GM12873 (cell line): ENCODE measurements at regions not wholly inside any gene's neighbourhood (a gene's known extent, or its start where the extent isn't known, plus 50 kb on each side); places are given as distances from the start of the nearest gene placed in this dataset.
A peak's percentile ranks its signal among the peaks of the same experiment; 100 is the strongest.

ENCODE experiments used
- TF ChIP-seq, protein P1 (sequence below): IDR thresholded peaks from 2 replicates; pipeline ENCODE4 v1.5.1; 2012; ENCODE audit warnings: low read depth, mild to moderate bottlenecking, moderate library complexity, low read length, control low read depth; ENCODE audit not compliant: insufficient read depth; ENCODE audit errors: missing control alignments

DNA sequence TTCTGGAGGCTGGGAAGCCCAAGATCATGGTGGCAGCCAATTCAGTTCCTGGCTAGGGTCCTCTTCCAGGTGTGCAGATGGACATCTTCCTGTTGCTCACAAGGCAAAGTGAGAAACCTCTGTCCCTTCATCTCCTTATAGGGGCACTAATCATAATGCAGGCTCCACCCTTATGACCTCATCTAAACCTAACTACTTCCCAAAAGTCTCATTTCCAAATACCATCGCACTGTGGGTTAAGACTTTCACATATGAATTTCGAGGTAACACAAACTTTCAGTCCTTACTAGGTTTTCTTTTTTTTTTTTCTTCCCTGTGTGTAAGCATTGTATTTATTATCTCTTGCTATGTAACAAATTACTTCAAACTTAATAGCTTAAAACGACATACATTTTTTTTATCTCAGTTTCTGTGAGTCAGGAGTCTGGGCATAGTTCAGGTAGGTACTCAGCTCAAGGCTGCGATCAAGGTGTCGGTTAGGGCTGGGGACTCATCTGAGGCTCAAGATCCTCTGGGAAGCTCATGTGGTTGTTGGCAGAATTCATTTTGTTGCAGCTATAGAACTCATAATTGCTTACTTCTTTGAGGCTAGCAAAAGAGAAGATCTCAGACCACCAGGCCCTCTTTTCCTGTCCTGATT, 204.7 kb upstream of the STK26 start:
- TF ChIP-seq, protein P1, sequence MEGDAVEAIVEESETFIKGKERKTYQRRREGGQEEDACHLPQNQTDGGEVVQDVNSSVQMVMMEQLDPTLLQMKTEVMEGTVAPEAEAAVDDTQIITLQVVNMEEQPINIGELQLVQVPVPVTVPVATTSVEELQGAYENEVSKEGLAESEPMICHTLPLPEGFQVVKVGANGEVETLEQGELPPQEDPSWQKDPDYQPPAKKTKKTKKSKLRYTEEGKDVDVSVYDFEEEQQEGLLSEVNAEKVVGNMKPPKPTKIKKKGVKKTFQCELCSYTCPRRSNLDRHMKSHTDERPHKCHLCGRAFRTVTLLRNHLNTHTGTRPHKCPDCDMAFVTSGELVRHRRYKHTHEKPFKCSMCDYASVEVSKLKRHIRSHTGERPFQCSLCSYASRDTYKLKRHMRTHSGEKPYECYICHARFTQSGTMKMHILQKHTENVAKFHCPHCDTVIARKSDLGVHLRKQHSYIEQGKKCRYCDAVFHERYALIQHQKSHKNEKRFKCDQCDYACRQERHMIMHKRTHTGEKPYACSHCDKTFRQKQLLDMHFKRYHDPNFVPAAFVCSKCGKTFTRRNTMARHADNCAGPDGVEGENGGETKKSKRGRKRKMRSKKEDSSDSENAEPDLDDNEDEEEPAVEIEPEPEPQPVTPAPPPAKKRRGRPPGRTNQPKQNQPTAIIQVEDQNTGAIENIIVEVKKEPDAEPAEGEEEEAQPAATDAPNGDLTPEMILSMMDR, result no peak

DNA sequence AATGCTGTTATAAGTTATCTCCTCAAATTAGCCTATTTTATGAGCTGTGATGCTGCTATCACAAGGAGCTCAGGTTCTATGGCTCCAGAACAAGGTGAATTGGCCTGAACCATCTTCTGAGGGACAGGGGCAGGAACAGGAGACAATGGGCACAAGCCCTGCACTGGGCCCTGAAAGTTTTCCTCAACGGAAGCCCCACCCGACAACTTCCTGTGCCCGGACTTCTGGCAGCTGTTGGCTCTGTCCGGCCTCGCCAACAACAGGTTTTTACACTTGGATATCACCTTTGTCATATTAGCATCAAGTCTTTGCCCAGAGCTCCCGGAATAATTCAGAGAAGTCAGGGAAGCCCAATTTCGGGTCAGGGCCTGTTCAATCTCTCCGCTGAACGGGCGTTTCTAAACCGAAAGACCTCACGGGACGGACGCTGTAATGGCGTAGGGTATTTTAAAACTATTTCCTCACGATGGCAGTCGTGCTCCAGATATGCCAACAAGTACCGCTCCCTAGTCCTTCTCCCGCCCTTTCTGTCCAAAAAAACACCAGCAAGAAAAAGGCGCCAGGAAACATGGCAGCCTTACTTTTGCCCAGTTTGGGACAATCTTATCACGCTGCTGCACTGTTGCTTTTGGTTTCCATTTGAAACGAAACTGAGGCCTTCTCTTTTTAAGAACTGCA, 201.0 kb upstream of the STK26 start:
- TF ChIP-seq, protein P1, result peak; percentile 32

DNA sequence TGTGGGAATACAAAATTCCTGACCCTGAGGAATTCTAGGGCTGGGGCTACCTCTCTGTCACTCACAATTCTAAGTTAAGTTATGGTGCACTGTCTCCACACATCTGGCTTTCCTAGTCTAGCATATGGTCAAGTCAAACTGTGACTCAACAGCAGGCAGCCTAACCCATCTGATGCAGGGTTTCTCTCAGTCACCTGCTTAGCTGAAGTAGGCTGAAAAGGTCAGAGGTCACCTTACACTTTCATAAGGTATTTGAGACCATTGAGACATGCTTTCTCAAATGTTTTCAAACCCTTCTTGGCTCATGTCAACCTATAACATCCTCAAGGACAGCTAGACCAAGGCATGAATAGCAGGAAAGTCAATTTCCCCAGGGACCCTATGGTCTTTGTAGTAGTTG, 196.5 kb upstream of the STK26 start:
- TF ChIP-seq, protein P1, result no peak

DNA sequence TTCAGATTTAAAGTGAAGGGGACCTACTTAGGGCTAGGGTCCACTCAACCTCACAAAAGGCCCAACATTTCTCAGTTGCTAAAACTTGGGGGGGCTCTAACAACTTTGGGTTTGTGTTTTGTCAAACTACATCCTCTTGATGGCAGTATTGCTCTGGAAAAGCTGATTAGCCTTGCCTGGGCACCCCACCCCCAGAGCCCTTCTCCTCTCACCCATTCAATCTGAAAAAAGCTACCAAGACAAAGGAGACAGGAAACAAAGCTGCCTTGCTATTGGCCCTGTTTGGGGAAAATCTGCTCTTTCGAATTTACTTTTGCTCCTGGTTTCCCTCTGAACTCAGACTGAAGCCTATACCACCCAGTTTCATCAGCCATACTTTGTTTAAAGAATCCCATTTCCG, 195.2 kb upstream of the STK26 start:
- TF ChIP-seq, protein P1, result peak; percentile 60

DNA sequence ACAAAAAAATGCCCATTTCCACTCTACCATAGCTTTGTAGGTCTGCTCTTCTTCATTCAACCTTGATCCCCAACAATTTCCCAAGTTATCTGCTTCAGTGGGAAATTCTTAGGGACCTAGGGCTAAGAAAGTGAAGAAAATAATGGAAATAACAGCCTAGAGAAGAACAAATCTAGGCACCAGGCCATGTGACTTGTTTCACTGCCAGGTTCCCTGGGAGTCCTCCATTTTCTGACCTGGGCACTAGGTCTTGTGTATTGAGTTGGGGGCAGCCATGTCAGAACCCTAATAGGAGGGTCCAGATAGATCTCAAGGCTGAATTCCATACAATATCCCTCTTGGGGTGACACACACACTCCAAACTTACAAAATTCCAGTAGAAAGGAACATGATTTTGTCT, 194.6 kb upstream of the STK26 start:
- TF ChIP-seq, protein P1, result no peak

DNA sequence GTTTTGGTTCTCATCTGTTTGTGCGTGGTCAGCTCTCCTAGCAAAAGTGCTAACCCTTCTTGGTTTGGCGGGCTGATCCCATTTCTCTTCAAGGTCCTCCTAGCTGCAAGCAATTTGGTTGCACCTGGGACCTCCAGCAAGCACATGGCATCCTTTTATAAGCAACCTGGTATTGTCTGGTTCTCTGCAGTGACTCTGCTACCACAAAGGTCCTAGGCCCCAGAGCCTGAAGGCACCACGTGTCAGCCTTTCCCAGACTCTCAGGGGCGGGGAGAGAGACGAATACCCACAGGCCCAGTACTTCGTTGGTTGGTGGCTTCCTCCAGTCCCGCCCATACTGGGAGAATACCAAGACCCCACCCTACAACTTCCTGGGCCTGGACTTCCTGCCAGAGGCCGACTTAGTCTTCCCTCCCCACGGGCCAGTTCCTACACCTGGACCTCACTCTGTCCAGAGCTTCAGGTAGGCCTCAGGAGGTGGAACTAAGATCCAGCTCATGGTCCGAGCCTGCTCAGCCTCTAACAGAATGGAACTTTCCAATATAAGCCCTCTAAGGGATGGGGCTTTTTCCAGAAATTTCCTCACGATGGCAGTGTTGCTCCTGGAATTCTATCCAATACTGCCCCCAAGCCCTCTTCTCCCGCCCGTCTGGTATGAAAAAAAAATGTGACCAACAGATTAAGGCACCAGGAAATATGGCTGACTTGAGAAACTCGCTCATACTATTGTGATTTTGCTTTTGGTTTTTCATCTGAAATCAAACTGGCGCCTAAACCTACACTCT, 192.5 kb upstream of the STK26 start:
- TF ChIP-seq, protein P1, result peak; percentile 42

DNA sequence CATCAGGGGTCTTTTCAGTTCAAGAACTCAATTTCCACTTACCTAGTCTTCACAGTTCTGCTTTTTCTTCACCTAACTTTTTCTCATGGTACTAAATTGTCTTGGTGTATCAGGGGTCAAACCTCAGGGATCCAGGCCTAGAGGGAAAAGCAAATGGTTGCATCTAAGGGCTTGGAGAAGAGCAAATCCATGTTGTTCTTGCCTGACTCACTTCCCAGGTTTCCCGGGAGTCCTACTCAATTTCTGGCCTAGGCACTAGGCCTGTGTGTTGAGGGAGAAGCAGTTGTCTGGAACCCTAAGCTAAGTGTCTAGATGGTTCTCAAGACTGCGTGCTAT, 191.9 kb upstream of the STK26 start:
- TF ChIP-seq, protein P1, result no peak
